Lower leg skin (tissue), 4 donors: ENCODE measurements at regions not wholly inside any gene's neighbourhood (a gene's known extent, or its start where the extent isn't known, plus 50 kb on each side); places are given as distances from the start of the nearest gene placed in this dataset.
A peak's percentile ranks its signal among the peaks of the same experiment; 100 is the strongest.

ENCODE experiments used
- DNase-seq, 2 donors: peaks; one replicate each; pipeline ENCODE4 v3.0.0-alpha.2; 2019; ENCODE audit warnings: low spot score in 2 of 2
- H3K4me3 ChIP-seq: fragments of 200-600 bp; sonication (generic); 2 replicates; pipeline ENCODE4 v1.5.1; 2017; ENCODE audit warnings: mild to moderate bottlenecking, low read depth; ENCODE audit not compliant: poor library complexity, severe bottlenecking
- CTCF ChIP-seq, 3 donors: fragments of 450-650 bp; IDR thresholded peaks; one replicate each; pipeline ENCODE4 v1.5.1; 2016; ENCODE audit warnings: antibody characterized with exemption in 3 of 3, mild to moderate bottlenecking in 3 of 3, moderate library complexity in 2 of 3
- POLR2A ChIP-seq, 2 donors: fragments of 450-650 bp; IDR thresholded peaks; one replicate each; pipeline ENCODE4 v1.6.1; 2016 to 2017; ENCODE audit warnings: antibody characterized with exemption in 2 of 2, mild to moderate bottlenecking in 1 of 2, moderate library complexity in 1 of 2
- WGBS, 2 donors: methylation state at CpG; one replicate each; pipeline ENCODE4 v1.1.5; 2018; 5-methylcytosine and 5-hydroxymethylcytosine counted together
- intact Hi-C: fragments of 100-400 bp; cut with DNase I; formaldehyde crosslinking; loops from one replicate; pipeline ENCODE4 v1.15.0; 2023; ENCODE audit warnings: low total_unique reads

- no peak for DNase-seq
- TF ChIP-seq POLR2A (IDR thresholded peaks at IDR 0.05) (no peak), CTCF (IDR thresholded peaks at IDR 0.05) (no peak)
- intact Hi-C loops = no loop called here
- WGBS, 2 donors = 69 to 74% methylated on average over 4 of the region's 4 CpGs
- H3K4me3 ChIP-seq = no peak overlapping the region
Observed at GRCh38 chr12:107228076-107228475, 134.7 kb upstream of the CRY1 start.

- TF ChIP-seq POLR2A (IDR thresholded peaks at IDR 0.05) (no peak), CTCF (IDR thresholded peaks at IDR 0.05) (no peak)
- intact Hi-C loops = no loop called here
- 73 to 89% methylated on average over 5 of the region's 5 CpGs for WGBS, 2 donors
- no peak overlapping the region for H3K4me3 ChIP-seq
- DNase-seq = no peak
Observed at GRCh38 chr12:107229827-107230226, 136.5 kb upstream of the CRY1 start.

GRCh38 chr12:107231303-107231702 is 138.0 kb upstream of the CRY1 start:
- intact Hi-C loops = no loop called here
- no peak for TF ChIP-seq CTCF (IDR thresholded peaks at IDR 0.05)
- TF ChIP-seq POLR2A (IDR thresholded peaks at IDR 0.05) = no peak
- no peak overlapping the region for H3K4me3 ChIP-seq
- WGBS, 2 donors = 53 to 60% methylated on average over 11 of the region's 11 CpGs
- DNase-seq = peak in 1 of 2 donors; percentile 17

GRCh38 chr12:107233551-107233950 is 140.2 kb upstream of the CRY1 start:
- intact Hi-C loops = no loop called here
- DNase-seq = no peak
- H3K4me3 ChIP-seq = no peak overlapping the region
- 87 to 89% methylated on average over 3 of the region's 3 CpGs for WGBS, 2 donors
- no peak for TF ChIP-seq CTCF (IDR thresholded peaks at IDR 0.05)
- no peak for TF ChIP-seq POLR2A (IDR thresholded peaks at IDR 0.05)

- 88 to 90% methylated on average over 2 of the region's 2 CpGs for WGBS, 2 donors
- no peak overlapping the region for H3K4me3 ChIP-seq
- TF ChIP-seq POLR2A (IDR thresholded peaks at IDR 0.05) = no peak
- no peak for TF ChIP-seq CTCF (IDR thresholded peaks at IDR 0.05)
- no peak for DNase-seq
- intact Hi-C loops = no loop called here
Observed at GRCh38 chr12:107235600-107235999, 142.3 kb upstream of the CRY1 start.

- intact Hi-C loops = no loop called here
- TF ChIP-seq CTCF (IDR thresholded peaks at IDR 0.05) (no peak), POLR2A (IDR thresholded peaks at IDR 0.05) (no peak)
- DNase-seq = peak in 1 of 2 donors; percentile 29
- no peak overlapping the region for H3K4me3 ChIP-seq
- 20 to 26% methylated on average over 6 of the region's 6 CpGs for WGBS, 2 donors
Observed at GRCh38 chr12:107236824-107237511, 143.6 kb upstream of the CRY1 start.
